Esophagus squamous epithelium (tissue), 5 donors: ENCODE measurements at regions not wholly inside any gene's neighbourhood (a gene's known extent, or its start where the extent isn't known, plus 50 kb on each side); places are given as distances from the start of the nearest gene placed in this dataset.

Experiments
- DNase-seq: peaks from one replicate; lab custom pipeline; 2025; lab: John Stamatoyannopoulos, UW
- H3K27ac ChIP-seq, 4 donors: fragments of 200-600 bp; sonication (generic); one replicate each; pipeline ENCODE4 v1.5.1; 2016 to 2019; ENCODE audit warnings: mild to moderate bottlenecking in 1 of 4
- H3K27me3 ChIP-seq, 4 donors: fragments of 200-600 bp; sonication (generic); 1 replicate in 3 of 4; 2 replicates in 1 of 4; pipeline versions ENCODE4 v1.5.1 to v1.6.0; 2017 to 2021; ENCODE audit warnings: antibody characterized with exemption in 1 of 4
- H3K36me3 ChIP-seq, 3 donors: fragments of 200-600 bp; sonication (generic); one replicate each; pipeline ENCODE4 v1.5.1; 2016 to 2019
- H3K4me1 ChIP-seq, 3 donors: fragments of 200-600 bp; sonication (generic); one replicate each; pipeline ENCODE4 v1.5.1; 2017 to 2019
- H3K4me3 ChIP-seq, 4 donors: fragments of 200-600 bp; sonication (generic); 1 replicate in 3 of 4; 2 replicates in 1 of 4; pipeline ENCODE4 v1.5.1; 2016 to 2019; ENCODE audit warnings: mild to moderate bottlenecking in 2 of 4, moderate library complexity in 1 of 4
- H3K9me3 ChIP-seq, 3 donors: fragments of 200-600 bp; sonication (generic); one replicate each; pipeline ENCODE4 v1.5.1; 2016 to 2019
- CTCF ChIP-seq, 6 experiments: fragments of 450-650 bp in 4 of 6; fragments of 200-600 bp in 2 of 6; sonication (generic) in 2 of 6; IDR thresholded peaks; one replicate each; pipeline ENCODE4 v1.5.1; 2016 to 2019; ENCODE audit warnings: antibody characterized with exemption in 6 of 6, mild to moderate bottlenecking in 4 of 6, moderate library complexity in 4 of 6
- POLR2A ChIP-seq, 4 donors: fragments of 450-650 bp; IDR thresholded peaks; one replicate each; pipeline ENCODE4 v1.6.1; 2017; ENCODE audit warnings: antibody characterized with exemption in 4 of 4, mild to moderate bottlenecking in 4 of 4, moderate library complexity in 3 of 4
- WGBS, 2 donors: methylation state at CpG; one replicate each; pipeline ENCODE4 v1.1.5; 2018; 5-methylcytosine and 5-hydroxymethylcytosine counted together
- intact Hi-C: fragments of 100-400 bp; cut with DNase I; formaldehyde crosslinking; loops from one replicate; pipeline ENCODE4 v1.15.0; 2022
- donor health status: DM: yes; HTN: yes; CAD: no.

- no peaks in the 10 kb centered on the region for H3K9me3 ChIP-seq
- no peaks in the 10 kb centered on the region for H3K27me3 ChIP-seq
- peak overlapping the region in 2 of 4 donors; percentile 51 to 59 for H3K27ac ChIP-seq
- TF ChIP-seq CTCF (IDR thresholded peaks at IDR 0.05) (peak in 5 of 6 experiments; percentile 56 to 85 (median 77)), POLR2A (IDR thresholded peaks at IDR 0.05) (no peak)
- no peak overlapping the region for H3K4me3 ChIP-seq
- 18 to 20% methylated on average over 5 of the region's 5 CpGs for WGBS, 2 donors
- DNase-seq = no peak
- intact Hi-C loops = loop anchor here (5.0 kb wide), 1 partner anchor 399 kb away; no protein-coding TSS in a partner anchor
- H3K36me3 ChIP-seq = no peaks in the 10 kb centered on the region
- H3K4me1 ChIP-seq = peaks cover 8 to 52% (median 12%) of the 10 kb centered on the region in 3 donors
Measured at GRCh38 chr4:86497980-86498862, 95.9 kb upstream of the PTPN13 start.

GRCh38 chr4:86498863-86499166 lies 95.3 kb upstream of the PTPN13 start:
- peak overlapping the region in 3 of 4 donors; percentile 33 to 59 (median 51) for H3K27ac ChIP-seq

GRCh38 chr4:86500527-86500926 lies 93.6 kb upstream of the PTPN13 start:
- no peak for DNase-seq
- no peaks in the 10 kb centered on the region for H3K9me3 ChIP-seq
- TF ChIP-seq POLR2A (IDR thresholded peaks at IDR 0.05) (no peak), CTCF (IDR thresholded peaks at IDR 0.05) (no peak)
- H3K27me3 ChIP-seq = no peaks in the 10 kb centered on the region
- no peaks in the 10 kb centered on the region for H3K36me3 ChIP-seq
- peaks cover 8 to 52% (median 12%) of the 10 kb centered on the region in 3 donors for H3K4me1 ChIP-seq
- intact Hi-C loops = no loop called here
- no peak overlapping the region for H3K4me3 ChIP-seq
- peak overlapping the region in 3 of 4 donors; percentile 33 to 59 (median 51) for H3K27ac ChIP-seq

More at GRCh38 chr4:86498863-86499166, 95.3 kb upstream of the PTPN13 start:
- Histone ChIP-seq H3K4me3 (no peak overlapping the region), H3K27me3 (no peaks in the 10 kb centered on the region), H3K9me3 (no peaks in the 10 kb centered on the region), H3K4me1 (peaks cover 8 to 52% (median 12%) of the 10 kb centered on the region in 3 donors), H3K36me3 (no peaks in the 10 kb centered on the region)
- no peak for TF ChIP-seq CTCF (IDR thresholded peaks at IDR 0.05)
- no peak for TF ChIP-seq POLR2A (IDR thresholded peaks at IDR 0.05)
- DNase-seq = no peak
- 36 to 48% methylated on average over 1 of the region's 1 CpG for WGBS, 2 donors
- intact Hi-C loops = loop anchor here (5.0 kb wide), 1 partner anchor 398 kb away; no protein-coding TSS in a partner anchor

- no peaks in the 10 kb centered on the region for H3K36me3 ChIP-seq
- intact Hi-C loops = no loop called here
- 83 to 88% methylated on average over 2 of the region's 2 CpGs for WGBS, 2 donors
Measured at GRCh38 chr4:86502081-86502480, 92.0 kb upstream of the PTPN13 start.

More at GRCh38 chr4:86502081-86502480, 92.0 kb upstream of the PTPN13 start:
- Histone ChIP-seq H3K9me3 (no peaks in the 10 kb centered on the region), H3K27ac (no peak overlapping the region), H3K27me3 (no peaks in the 10 kb centered on the region), H3K4me3 (no peak overlapping the region), H3K4me1 (peaks cover 3 to 36% (median 3%) of the 10 kb centered on the region in 3 donors)
- no peak for TF ChIP-seq CTCF (IDR thresholded peaks at IDR 0.05)
- TF ChIP-seq POLR2A (IDR thresholded peaks at IDR 0.05) = no peak
- no peak for DNase-seq
